ENCODE measurements at regions not wholly inside any gene's neighbourhood (a gene's known extent, or its start where the extent isn't known, plus 50 kb on each side); places are given as distances from the start of the nearest gene placed in this dataset.

DNA sequence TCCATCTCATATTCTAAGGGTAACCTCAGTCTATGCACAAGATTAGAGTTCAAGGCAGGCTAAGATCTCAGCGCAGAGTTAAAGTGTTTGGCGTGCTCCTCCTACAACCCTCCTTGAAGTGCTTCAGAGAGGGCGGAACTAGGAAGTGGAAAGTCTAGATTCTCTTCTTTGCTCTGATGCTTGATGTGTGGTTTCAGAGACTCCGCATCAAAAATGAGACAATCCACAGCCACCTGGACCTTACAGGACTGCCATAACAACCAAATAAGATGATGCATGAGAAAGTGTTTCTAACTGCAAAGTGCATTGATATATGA lies 161.3 kb upstream of the ATP11B start:
- Histone ChIP-seq H3K27ac (peak overlapping the region; percentile 11), H3K4me1 (no peaks in the 10 kb centered on the region), H3K36me3 (no peaks in the 10 kb centered on the region), H3K4me3 (no peak overlapping the region), H3K27me3 (no peaks in the 10 kb centered on the region), H3K9me3 (no peaks in the 10 kb centered on the region)
- TF ChIP-seq, protein P1, sequence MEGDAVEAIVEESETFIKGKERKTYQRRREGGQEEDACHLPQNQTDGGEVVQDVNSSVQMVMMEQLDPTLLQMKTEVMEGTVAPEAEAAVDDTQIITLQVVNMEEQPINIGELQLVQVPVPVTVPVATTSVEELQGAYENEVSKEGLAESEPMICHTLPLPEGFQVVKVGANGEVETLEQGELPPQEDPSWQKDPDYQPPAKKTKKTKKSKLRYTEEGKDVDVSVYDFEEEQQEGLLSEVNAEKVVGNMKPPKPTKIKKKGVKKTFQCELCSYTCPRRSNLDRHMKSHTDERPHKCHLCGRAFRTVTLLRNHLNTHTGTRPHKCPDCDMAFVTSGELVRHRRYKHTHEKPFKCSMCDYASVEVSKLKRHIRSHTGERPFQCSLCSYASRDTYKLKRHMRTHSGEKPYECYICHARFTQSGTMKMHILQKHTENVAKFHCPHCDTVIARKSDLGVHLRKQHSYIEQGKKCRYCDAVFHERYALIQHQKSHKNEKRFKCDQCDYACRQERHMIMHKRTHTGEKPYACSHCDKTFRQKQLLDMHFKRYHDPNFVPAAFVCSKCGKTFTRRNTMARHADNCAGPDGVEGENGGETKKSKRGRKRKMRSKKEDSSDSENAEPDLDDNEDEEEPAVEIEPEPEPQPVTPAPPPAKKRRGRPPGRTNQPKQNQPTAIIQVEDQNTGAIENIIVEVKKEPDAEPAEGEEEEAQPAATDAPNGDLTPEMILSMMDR (IDR thresholded peaks at IDR 0.05): no peak
- TF ChIP-seq POLR2A (IDR thresholded peaks at IDR 0.05) (no peak), EP300 (IDR thresholded peaks at IDR 0.05) (no peak), POLR2AphosphoS5 (IDR thresholded peaks at IDR 0.05) (no peak)
- WGBS: 72% methylated on average over 4 of the region's 4 CpGs
- no peak for DNase-seq (ENCODE audit: low spot score in 2 of 2)

DNA sequence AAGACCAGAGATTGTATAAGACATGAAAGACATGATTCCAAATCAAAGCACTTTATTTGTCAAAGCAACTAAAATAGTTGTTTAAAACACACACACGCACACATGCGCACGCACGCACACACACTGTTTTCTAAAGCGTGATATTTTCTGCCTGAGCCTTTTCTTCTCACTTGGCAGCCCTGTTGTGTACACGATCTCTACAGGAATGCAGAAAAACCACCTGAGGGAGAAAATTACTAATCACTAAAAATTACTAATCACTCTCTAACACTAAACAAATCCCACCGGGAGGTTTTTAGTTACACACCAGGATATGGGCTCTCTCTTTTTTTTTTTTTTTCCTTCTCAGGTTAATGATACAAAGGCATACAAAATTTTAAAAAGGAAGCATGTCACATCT lies 160.1 kb upstream of the ATP11B start:
- 78% methylated on average over 7 of the region's 7 CpGs for WGBS
- Histone ChIP-seq H3K27ac (no peak overlapping the region), H3K9me3 (no peaks in the 10 kb centered on the region), H3K36me3 (no peaks in the 10 kb centered on the region), H3K4me1 (no peaks in the 10 kb centered on the region), H3K4me3 (no peak overlapping the region), H3K27me3 (no peaks in the 10 kb centered on the region)
- no peak for DNase-seq (ENCODE audit: low spot score in 2 of 2)
- TF ChIP-seq POLR2AphosphoS5 (IDR thresholded peaks at IDR 0.05): no peak
- TF ChIP-seq EP300 (IDR thresholded peaks at IDR 0.05): no peak
- TF ChIP-seq POLR2A (IDR thresholded peaks at IDR 0.05): no peak
- TF ChIP-seq, protein P1 (IDR thresholded peaks at IDR 0.05): no peak

DNA sequence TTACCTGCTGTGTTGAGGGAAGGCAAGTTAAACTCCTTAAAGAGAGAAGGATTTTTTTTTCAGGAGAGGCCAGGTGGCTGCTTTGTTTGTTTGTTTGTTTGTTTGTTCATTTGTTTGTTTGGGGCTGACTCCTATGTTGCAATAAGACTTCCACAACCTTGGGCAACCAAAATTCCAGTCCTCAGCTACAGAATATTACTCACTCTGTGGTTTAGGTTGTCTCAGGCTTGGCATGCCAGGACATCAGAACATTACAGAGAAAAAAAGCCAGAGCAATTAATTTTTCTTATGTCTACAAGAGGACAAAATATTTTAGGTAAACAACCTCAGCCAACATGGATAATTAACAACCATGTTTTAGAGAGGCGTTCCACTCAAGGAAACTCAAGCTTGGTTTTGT lies 156.7 kb upstream of the ATP11B start:
- H3K4me1 ChIP-seq: no peaks in the 10 kb centered on the region
- no peak overlapping the region for H3K4me3 ChIP-seq
- no peaks in the 10 kb centered on the region for H3K27me3 ChIP-seq
- DNase-seq (ENCODE audit: low spot score in 2 of 2): no peak
- no peaks in the 10 kb centered on the region for H3K9me3 ChIP-seq
- no peaks in the 10 kb centered on the region for H3K36me3 ChIP-seq
- TF ChIP-seq, protein P1 (IDR thresholded peaks at IDR 0.05): no peak
- TF ChIP-seq POLR2A (IDR thresholded peaks at IDR 0.05) (no peak), POLR2AphosphoS5 (IDR thresholded peaks at IDR 0.05) (no peak), EP300 (IDR thresholded peaks at IDR 0.05) (no peak)
- 76% methylated on average over 1 of the region's 1 CpG for WGBS
- no peak overlapping the region for H3K27ac ChIP-seq

DNA sequence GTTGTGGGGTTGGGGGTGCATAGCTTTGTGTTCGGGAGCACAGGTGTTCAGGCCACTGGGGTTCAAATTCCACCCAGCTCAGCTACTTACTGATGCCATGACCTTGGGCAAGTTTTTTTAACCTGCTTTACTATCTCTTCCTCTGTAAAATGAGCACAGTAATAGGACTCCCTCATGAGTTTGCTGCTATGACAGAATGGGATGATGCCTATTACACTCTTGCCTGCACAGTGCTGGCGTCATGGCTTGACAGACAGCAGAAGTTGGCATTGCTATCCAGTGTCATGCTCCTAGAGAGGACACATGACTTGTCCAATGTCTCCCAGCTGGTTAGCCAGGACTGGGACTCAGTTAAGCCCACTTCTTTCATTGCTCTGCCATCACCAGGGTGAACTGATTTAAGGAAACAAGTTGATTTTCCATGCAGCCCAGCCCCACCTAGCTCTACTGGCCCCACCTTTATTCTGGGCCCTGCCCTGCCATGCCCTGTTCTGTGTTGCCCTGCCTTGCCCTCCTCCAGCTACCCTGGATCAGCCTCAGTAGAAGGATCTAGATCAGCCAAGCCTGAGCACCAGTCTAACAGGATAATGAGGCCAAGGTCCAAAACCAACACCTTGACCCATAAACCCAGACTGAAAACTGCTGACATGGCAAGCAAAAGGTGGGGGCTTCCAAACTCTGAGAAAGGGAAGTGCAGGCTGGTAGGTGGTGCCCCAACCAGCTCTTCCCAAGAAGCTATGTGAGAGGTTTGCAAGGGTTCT lies 155.8 kb upstream of the ATP11B start:
- Histone ChIP-seq H3K4me1 (no peaks in the 10 kb centered on the region), H3K27ac (no peak overlapping the region), H3K36me3 (no peaks in the 10 kb centered on the region), H3K9me3 (no peaks in the 10 kb centered on the region), H3K27me3 (no peaks in the 10 kb centered on the region), H3K4me3 (no peak overlapping the region)
- 68% methylated on average over 2 of the region's 2 CpGs for WGBS
- no peak for TF ChIP-seq EP300 (IDR thresholded peaks at IDR 0.05)
- TF ChIP-seq, protein P1 (IDR thresholded peaks at IDR 0.05): no peak
- DNase-seq (ENCODE audit: low spot score in 2 of 2): no peak

DNA sequence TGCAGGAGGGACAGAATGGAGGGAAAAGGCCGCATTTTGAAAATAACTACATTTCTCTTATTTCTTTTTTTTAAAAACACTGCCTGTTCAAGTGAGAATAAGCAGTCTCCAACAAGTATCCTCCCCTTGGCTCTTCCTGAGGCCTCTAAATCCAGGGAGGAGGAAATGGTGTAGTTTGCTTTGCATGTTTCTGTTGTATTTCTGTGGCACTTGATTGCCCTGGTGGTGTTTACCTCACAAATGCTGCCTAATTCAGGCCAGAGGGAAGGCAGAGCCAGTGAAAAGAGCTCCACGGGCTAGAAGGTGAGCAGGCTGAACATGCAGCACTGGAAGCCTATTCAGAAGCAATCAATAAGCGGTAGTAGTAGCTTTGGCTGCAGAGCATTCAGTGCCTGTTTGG lies 149.3 kb upstream of the ATP11B start:
- Histone ChIP-seq H3K4me1 (no peaks in the 10 kb centered on the region), H3K27me3 (no peaks in the 10 kb centered on the region), H3K4me3 (no peak overlapping the region), H3K36me3 (no peaks in the 10 kb centered on the region), H3K9me3 (no peaks in the 10 kb centered on the region), H3K27ac (no peak overlapping the region)
- TF ChIP-seq EP300 (IDR thresholded peaks at IDR 0.05): no peak
- no peak for TF ChIP-seq POLR2AphosphoS5 (IDR thresholded peaks at IDR 0.05)
- TF ChIP-seq POLR2A (IDR thresholded peaks at IDR 0.05): no peak
- TF ChIP-seq, protein P1 (IDR thresholded peaks at IDR 0.05): no peak
- DNase-seq (ENCODE audit: low spot score in 2 of 2): no peak
- WGBS: 75% methylated on average over 3 of the region's 3 CpGs

Measured in suprapubic skin (tissue), 4 donors.